ENCODE measurements at regions not wholly inside any gene's neighbourhood (a gene's known extent, or its start where the extent isn't known, plus 50 kb on each side); places are given as distances from the start of the nearest gene placed in this dataset.

GRCh38 chr3:28986922-28987321 lies 293.9 kb upstream of the RBMS3 start:
- TF ChIP-seq SUZ12 (IDR thresholded peaks at IDR 0.05) (no peak), ZNF384 (IDR thresholded peaks at IDR 0.05) (no peak), FOXM1 (IDR thresholded peaks at IDR 0.05; ENCODE audit: borderline replicate concordance) (no peak), ARNT (IDR thresholded peaks at IDR 0.05) (no peak), FOXK2 (IDR thresholded peaks at IDR 0.05) (no peak), BHLHE40 (IDR thresholded peaks at IDR 0.05; ENCODE audit: borderline replicate concordance) (no peak), L3MBTL2 (conservative IDR thresholded peaks at IDR 0.05) (no peak)
- TF ChIP-seq, protein P1, sequence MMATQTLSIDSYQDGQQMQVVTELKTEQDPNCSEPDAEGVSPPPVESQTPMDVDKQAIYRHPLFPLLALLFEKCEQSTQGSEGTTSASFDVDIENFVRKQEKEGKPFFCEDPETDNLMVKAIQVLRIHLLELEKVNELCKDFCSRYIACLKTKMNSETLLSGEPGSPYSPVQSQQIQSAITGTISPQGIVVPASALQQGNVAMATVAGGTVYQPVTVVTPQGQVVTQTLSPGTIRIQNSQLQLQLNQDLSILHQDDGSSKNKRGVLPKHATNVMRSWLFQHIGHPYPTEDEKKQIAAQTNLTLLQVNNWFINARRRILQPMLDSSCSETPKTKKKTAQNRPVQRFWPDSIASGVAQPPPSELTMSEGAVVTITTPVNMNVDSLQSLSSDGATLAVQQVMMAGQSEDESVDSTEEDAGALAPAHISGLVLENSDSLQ (IDR thresholded peaks at IDR 0.05), result no peak

Measured in HEK293T (cell line).